ENCODE measurements at regions not wholly inside any gene's neighbourhood (a gene's known extent, or its start where the extent isn't known, plus 50 kb on each side); places are given as distances from the start of the nearest gene placed in this dataset.

- no peak for TF ChIP-seq POLR2AphosphoS5 (IDR thresholded peaks at IDR 0.05; ENCODE audit: borderline replicate concordance, low read depth, low read length)
- no peak for TF ChIP-seq FOXP2 (optimal IDR thresholded peaks at IDR 0.05; ENCODE audit: control extremely low read depth, extremely low read length, insufficient read depth)
- H3K9me3 ChIP-seq (ENCODE audit: low read depth, low read length): no peaks in the 10 kb centered on the region
- H3K4me3 ChIP-seq: no peak overlapping the region
- no peak overlapping the region for H3K27ac ChIP-seq
- no peak overlapping the region for H3K9ac ChIP-seq (ENCODE audit: insufficient read length)
- H3K36me3 ChIP-seq (ENCODE audit: insufficient read depth, low read length): no peaks in the 10 kb centered on the region
- DNase-seq (ENCODE audit: low read depth, low spot score): no peak
Observed at GRCh38 chr1:239221656-239222055, 164.7 kb upstream of the CHRM3 start.

- no peak overlapping the region for H3K4me3 ChIP-seq
- no peak overlapping the region for H3K27ac ChIP-seq
- no peaks in the 10 kb centered on the region for H3K9me3 ChIP-seq (ENCODE audit: low read depth, low read length)
- no peaks in the 10 kb centered on the region for H3K36me3 ChIP-seq (ENCODE audit: insufficient read depth, low read length)
- no peak for DNase-seq (ENCODE audit: low read depth, low spot score)
- TF ChIP-seq EZH2 (IDR thresholded peaks at IDR 0.05) (no peak), POLR2AphosphoS5 (IDR thresholded peaks at IDR 0.05; ENCODE audit: borderline replicate concordance, low read depth, low read length) (no peak), FOXP2 (optimal IDR thresholded peaks at IDR 0.05; ENCODE audit: control extremely low read depth, extremely low read length, insufficient read depth) (no peak)
- no peak overlapping the region for H3K9ac ChIP-seq (ENCODE audit: insufficient read length)
Observed at GRCh38 chr1:239219679-239220078, 166.7 kb upstream of the CHRM3 start.

GRCh38 chr1:239218301-239218700, 168.1 kb upstream of the CHRM3 start:
- H3K36me3 ChIP-seq (ENCODE audit: insufficient read depth, low read length): no peaks in the 10 kb centered on the region
- DNase-seq (ENCODE audit: low read depth, low spot score): no peak
- H3K9ac ChIP-seq (ENCODE audit: insufficient read length): no peak overlapping the region
- no peak overlapping the region for H3K4me3 ChIP-seq
- no peak overlapping the region for H3K27ac ChIP-seq
- TF ChIP-seq EZH2 (IDR thresholded peaks at IDR 0.05) (no peak), FOXP2 (optimal IDR thresholded peaks at IDR 0.05; ENCODE audit: control extremely low read depth, extremely low read length, insufficient read depth) (no peak), POLR2AphosphoS5 (IDR thresholded peaks at IDR 0.05; ENCODE audit: borderline replicate concordance, low read depth, low read length) (no peak)
- H3K9me3 ChIP-seq (ENCODE audit: low read depth, low read length): no peaks in the 10 kb centered on the region

- Histone ChIP-seq H3K4me3 (no peak overlapping the region), H3K36me3 (ENCODE audit: insufficient read depth, low read length) (no peaks in the 10 kb centered on the region), H3K27ac (no peak overlapping the region), H3K9me3 (ENCODE audit: low read depth, low read length) (no peaks in the 10 kb centered on the region), H3K9ac (ENCODE audit: insufficient read length) (no peak overlapping the region)
- DNase-seq (ENCODE audit: low read depth, low spot score): no peak
- TF ChIP-seq POLR2AphosphoS5 (IDR thresholded peaks at IDR 0.05; ENCODE audit: borderline replicate concordance, low read depth, low read length): no peak
- TF ChIP-seq EZH2 (IDR thresholded peaks at IDR 0.05): no peak
- no peak for TF ChIP-seq FOXP2 (optimal IDR thresholded peaks at IDR 0.05; ENCODE audit: control extremely low read depth, extremely low read length, insufficient read depth)
Observed at GRCh38 chr1:239212811-239213220, 173.6 kb upstream of the CHRM3 start.

GRCh38 chr1:239209591-239209990, 176.8 kb upstream of the CHRM3 start:
- H3K9me3 ChIP-seq (ENCODE audit: low read depth, low read length): no peaks in the 10 kb centered on the region
- no peak for DNase-seq (ENCODE audit: low read depth, low spot score)
- no peak overlapping the region for H3K27ac ChIP-seq
- H3K9ac ChIP-seq (ENCODE audit: insufficient read length): no peak overlapping the region
- no peak overlapping the region for H3K4me3 ChIP-seq
- no peaks in the 10 kb centered on the region for H3K36me3 ChIP-seq (ENCODE audit: insufficient read depth, low read length)
- TF ChIP-seq POLR2AphosphoS5 (IDR thresholded peaks at IDR 0.05; ENCODE audit: borderline replicate concordance, low read depth, low read length) (no peak), FOXP2 (optimal IDR thresholded peaks at IDR 0.05; ENCODE audit: control extremely low read depth, extremely low read length, insufficient read depth) (no peak)

- Histone ChIP-seq H3K27ac (no peak overlapping the region), H3K9me3 (ENCODE audit: low read depth, low read length) (no peaks in the 10 kb centered on the region), H3K9ac (ENCODE audit: insufficient read length) (no peak overlapping the region), H3K36me3 (ENCODE audit: insufficient read depth, low read length) (no peaks in the 10 kb centered on the region), H3K4me3 (no peak overlapping the region)
- DNase-seq (ENCODE audit: low read depth, low spot score): no peak
- TF ChIP-seq POLR2AphosphoS5 (IDR thresholded peaks at IDR 0.05; ENCODE audit: borderline replicate concordance, low read depth, low read length) (no peak), FOXP2 (optimal IDR thresholded peaks at IDR 0.05; ENCODE audit: control extremely low read depth, extremely low read length, insufficient read depth) (no peak), EZH2 (IDR thresholded peaks at IDR 0.05) (no peak)
Observed at GRCh38 chr1:239204401-239204800, 182.0 kb upstream of the CHRM3 start.

GRCh38 chr1:239197871-239198270, 188.5 kb upstream of the CHRM3 start:
- TF ChIP-seq FOXP2 (optimal IDR thresholded peaks at IDR 0.05; ENCODE audit: control extremely low read depth, extremely low read length, insufficient read depth) (no peak), POLR2AphosphoS5 (IDR thresholded peaks at IDR 0.05; ENCODE audit: borderline replicate concordance, low read depth, low read length) (no peak), EZH2 (IDR thresholded peaks at IDR 0.05) (no peak)
- DNase-seq (ENCODE audit: low read depth, low spot score): no peak
- no peaks in the 10 kb centered on the region for H3K9me3 ChIP-seq (ENCODE audit: low read depth, low read length)
- no peak overlapping the region for H3K9ac ChIP-seq (ENCODE audit: insufficient read length)
- no peak overlapping the region for H3K4me3 ChIP-seq
- H3K27ac ChIP-seq: no peak overlapping the region
- H3K36me3 ChIP-seq (ENCODE audit: insufficient read depth, low read length): no peaks in the 10 kb centered on the region

GRCh38 chr1:239189998-239190512, 196.3 kb upstream of the CHRM3 start:
- H3K9me3 ChIP-seq (ENCODE audit: low read depth, low read length): no peaks in the 10 kb centered on the region
- no peaks in the 10 kb centered on the region for H3K36me3 ChIP-seq (ENCODE audit: insufficient read depth, low read length)
- H3K9ac ChIP-seq (ENCODE audit: insufficient read length): no peak overlapping the region
- TF ChIP-seq EZH2 (IDR thresholded peaks at IDR 0.05) (no peak), POLR2AphosphoS5 (IDR thresholded peaks at IDR 0.05; ENCODE audit: borderline replicate concordance, low read depth, low read length) (no peak), FOXP2 (optimal IDR thresholded peaks at IDR 0.05; ENCODE audit: control extremely low read depth, extremely low read length, insufficient read depth) (no peak)
- H3K4me3 ChIP-seq: no peak overlapping the region
- H3K27ac ChIP-seq: no peak overlapping the region
- no peak for DNase-seq (ENCODE audit: low read depth, low spot score)

- H3K4me3 ChIP-seq: no peak overlapping the region
- no peak for TF ChIP-seq POLR2AphosphoS5 (IDR thresholded peaks at IDR 0.05; ENCODE audit: borderline replicate concordance, low read depth, low read length)
- no peak for TF ChIP-seq EZH2 (IDR thresholded peaks at IDR 0.05)
- TF ChIP-seq FOXP2 (optimal IDR thresholded peaks at IDR 0.05; ENCODE audit: control extremely low read depth, extremely low read length, insufficient read depth): no peak
- H3K9me3 ChIP-seq (ENCODE audit: low read depth, low read length): no peaks in the 10 kb centered on the region
- H3K36me3 ChIP-seq (ENCODE audit: insufficient read depth, low read length): no peaks in the 10 kb centered on the region
- DNase-seq (ENCODE audit: low read depth, low spot score): no peak
- H3K27ac ChIP-seq: no peak overlapping the region
- H3K9ac ChIP-seq (ENCODE audit: insufficient read length): no peak overlapping the region
Observed at GRCh38 chr1:239186487-239186886, 199.9 kb upstream of the CHRM3 start.

Data from SK-N-MC (cell line).